CD4-positive, alpha-beta T cell treated with Interleukin-6 at 100 ng/mL for 8 hours (primary cell): ENCODE measurements at regions not wholly inside any gene's neighbourhood (a gene's known extent, or its start where the extent isn't known, plus 50 kb on each side); places are given as distances from the start of the nearest gene placed in this dataset.
"Not testable (repeated sequence)": the region's sequence is repeated elsewhere in the genome, so short reads cannot be mapped to it uniquely, and the experiment has no call there.

Experiments used
- DNase-seq: peaks from one replicate; pipeline ENCODE4 v3.0.0-alpha.2; 2020; ENCODE audit warnings: mixed read lengths, low spot score

DNA sequence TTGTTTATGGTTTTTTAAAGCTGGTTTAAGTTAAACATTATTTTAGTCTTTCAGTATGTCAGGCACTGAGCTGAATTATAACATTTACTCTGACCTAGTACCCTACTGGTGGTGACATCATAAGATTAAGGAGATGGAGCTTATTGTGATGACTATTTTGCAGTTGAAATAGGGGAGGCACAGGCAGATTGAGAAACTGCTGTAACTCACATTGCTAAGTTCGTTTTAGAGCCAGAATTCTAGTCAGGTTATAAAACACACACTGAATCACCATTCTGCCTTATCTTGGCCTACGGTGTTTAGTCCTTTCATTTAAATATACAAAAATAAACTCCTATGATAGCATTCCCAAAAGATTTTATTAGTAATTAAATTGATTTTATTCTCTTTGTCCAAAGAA is 584.1 kb downstream of the TFAP2A start:
- DNase-seq, result no peak

DNA sequence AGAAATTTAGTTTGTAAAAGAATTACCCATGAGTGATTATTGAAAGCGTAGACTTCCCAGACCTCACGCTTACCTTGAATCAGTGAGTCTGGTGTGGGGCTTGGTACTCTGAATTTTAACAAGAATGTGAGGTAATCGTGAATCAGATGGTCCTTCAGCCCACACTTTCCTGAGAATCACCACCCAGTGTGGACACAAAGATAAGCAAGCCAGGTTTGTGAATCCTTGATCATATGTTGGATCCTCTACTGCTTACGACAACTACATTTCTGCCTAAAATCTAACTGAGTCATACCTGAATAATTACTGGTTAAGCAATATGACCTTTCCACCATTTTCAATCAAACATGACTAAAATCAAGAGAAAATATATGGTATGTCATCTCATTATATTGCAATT is 589.3 kb downstream of the TFAP2A start:
- no peak for DNase-seq

DNA sequence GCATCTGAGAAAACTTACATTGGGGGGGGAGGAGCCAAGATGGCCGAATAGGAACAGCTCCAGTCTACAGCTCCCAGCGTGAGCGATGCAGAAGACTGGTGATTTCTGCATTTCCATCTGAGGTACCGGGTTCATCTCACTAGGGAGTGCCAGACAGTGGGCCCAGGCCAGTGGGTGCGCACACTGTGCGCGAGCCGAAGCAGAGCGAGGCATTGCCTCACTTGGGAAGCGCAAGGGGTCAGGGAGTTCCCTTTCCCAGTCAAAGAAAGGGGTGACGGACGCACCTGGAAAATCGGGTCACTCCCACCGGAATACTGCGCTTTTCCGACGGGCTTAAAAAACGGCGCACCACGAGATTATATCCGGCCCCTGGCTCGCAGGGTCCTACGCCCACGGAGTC is 604.1 kb downstream of the TFAP2A start:
- not testable (repeated sequence) for DNase-seq

DNA sequence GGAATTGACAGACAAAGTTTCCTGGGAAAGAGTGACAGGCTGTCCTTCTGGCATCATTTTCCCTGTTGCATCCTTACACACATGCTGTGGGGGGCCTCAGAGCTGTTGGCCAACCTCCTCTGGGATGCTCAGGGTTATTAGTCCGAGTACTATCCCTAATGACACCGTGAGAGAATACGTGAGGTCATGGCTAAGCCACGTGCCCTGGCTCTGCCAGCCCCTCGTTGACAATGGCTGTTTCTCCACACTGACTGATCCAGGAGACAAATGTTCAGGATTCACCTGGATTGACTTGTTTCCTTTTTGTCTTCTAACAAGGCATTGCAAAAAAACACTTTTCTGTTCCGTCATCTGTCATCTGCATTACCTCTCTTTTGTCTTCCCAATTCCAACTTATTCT is 604.6 kb downstream of the TFAP2A start:
- no peak for DNase-seq

DNA sequence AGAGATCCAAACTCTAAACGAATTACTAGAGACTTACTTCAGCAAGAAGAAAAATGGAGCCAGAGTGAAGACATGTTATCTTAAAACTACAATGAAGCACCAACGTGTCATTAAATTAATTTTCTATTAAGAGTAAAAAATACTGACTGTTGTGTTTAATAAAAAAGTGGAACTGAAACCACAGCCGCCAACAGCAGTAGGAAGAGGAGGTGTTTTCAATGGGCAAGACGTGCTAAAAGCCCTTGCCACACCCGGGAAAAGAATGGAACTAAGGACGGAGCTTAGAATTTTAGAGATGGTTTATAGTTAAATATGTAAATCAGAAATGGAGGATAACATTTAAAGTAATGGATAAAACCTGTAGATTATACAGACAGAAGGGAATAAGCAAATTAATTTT is 608.7 kb downstream of the TFAP2A start:
- no peak for DNase-seq

DNA sequence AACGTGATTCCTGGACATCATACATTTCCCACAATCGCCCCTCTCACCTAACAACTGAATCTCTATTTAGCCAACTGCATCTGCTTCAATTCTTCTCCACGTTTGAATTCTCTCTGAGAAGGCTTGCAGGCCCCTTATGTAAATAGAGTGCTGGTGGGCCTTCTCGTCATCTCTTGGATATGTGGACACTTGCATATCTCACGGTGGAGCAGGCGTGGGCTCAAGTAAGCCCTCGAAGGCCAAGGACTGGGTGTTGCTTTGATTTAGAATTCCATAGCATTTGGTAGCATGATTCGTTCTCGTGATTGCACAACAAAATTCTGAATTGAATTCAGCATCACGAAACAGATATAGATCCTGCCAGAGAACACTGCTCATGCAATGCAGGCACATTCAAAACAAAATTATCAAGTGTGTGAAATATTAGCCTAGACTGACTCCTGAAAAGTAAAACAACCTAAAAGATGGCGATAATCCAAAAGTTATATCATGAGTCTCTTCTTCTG is 613.6 kb downstream of the TFAP2A start:
- no peak for DNase-seq

DNA sequence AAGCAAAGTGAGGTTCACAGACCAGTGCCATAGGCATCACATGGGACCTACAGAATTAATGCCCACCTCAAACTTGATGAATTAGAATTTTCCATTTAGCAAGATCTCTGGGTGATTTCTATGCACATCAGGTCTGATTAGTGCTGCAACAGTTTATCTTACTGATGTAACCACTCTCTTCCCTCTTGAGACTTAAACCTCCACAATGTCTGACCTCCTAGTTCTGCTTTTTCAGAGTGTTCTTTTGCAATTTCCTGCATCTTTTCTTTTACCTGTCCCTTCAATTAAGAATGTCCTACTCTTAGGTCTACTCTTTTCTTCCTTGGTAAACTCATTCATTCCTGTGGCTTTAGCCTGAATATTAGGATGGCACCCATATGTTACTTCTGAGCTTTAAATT is 615.3 kb downstream of the TFAP2A start:
- DNase-seq, result no peak

DNA sequence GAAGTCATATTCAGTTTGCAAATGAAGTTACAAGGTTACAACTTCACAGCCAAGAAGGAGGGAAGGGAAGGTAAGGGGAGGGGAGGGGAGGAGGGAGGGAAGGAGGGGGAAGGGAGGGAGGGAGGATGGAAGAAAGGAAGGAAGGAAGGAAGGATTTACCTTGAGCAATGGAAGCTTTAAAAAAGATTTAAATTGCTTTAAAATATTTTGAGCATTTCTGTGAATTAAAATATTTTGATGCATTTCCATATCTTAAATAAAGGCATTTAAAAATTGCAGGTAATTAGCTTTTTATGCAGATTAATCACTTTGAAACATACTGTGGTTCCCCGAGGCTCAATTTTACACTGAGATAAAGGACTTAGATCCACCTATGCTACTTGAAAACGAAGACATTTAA is 618.0 kb downstream of the TFAP2A start:
- no peak for DNase-seq

DNA sequence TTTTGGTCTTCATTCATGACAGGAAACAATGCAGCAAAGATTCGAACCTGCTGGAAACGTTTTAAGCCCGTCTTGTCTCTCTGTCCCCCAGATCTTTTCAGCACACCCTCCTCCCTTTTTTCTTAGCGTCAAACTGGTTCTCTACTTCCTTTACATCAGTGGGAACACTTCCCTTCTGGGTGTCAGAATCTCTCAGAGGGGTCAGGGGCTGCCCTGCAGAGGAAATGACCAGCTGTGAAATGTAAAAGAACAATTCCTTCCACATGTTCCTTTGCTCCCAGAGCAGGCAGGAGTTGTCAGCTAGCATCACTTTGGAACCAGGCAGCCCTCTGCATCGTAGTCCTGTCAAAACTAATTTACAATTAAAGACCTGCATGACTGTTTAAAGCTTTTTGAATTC is 619.0 kb downstream of the TFAP2A start:
- no peak for DNase-seq

DNA sequence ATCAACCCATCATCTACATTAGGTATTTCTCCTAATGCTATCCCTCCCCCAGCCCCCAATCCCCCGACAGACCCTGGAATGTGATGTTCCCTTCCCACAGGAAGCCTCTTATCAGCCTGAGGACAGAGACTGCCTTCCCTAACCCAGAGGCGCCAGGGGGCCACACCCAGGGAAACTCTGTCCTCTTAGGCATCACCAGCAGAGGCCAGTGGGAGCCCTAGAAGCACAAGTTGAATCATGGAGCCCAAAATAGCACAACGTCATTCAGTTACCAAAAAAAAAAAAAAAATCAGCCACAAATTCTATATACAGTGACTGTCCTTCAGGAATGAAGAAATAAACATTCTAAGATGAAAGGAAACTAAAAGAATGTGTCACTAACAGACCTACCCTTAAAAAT is 625.7 kb downstream of the TFAP2A start:
- DNase-seq, result no peak

DNA sequence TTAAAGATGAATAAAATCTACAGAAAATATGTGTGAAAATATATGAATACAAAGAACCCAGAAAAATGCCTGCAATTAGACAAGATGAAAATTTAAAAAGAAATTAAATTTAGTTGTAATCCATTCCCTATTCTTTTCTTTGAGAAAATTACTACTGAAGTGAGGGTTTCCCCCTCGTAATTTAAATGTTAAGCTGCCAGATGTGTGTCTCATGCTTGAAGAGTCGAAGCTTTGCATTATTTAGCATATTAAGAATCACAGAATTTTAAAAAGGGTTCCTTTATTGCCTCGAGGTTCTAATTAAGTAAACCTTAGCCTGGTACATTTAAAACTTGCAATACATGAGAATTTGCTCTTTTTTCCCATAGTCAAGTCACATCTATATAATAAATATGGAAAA is 630.1 kb downstream of the TFAP2A start:
- DNase-seq, result no peak

DNA sequence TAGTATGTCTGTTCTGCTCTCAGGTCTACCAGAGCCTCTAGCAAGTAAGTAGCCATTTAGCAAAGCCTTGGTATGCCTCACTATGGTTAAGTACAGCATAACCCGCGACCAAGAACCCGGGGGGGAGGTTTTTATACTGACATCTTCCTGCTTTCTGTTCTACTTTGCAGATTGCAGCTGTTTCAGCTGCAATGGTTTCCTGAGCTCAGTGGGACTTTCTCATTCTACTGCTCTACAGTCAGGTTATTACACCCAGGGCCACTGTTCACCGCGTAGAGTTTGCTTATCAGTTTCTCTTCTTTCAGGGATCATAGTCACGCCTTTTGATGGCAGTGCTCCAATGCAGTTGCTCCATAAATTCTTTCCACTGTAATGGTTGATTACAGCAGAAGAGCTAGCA is 631.3 kb downstream of the TFAP2A start:
- DNase-seq, result no peak

DNA sequence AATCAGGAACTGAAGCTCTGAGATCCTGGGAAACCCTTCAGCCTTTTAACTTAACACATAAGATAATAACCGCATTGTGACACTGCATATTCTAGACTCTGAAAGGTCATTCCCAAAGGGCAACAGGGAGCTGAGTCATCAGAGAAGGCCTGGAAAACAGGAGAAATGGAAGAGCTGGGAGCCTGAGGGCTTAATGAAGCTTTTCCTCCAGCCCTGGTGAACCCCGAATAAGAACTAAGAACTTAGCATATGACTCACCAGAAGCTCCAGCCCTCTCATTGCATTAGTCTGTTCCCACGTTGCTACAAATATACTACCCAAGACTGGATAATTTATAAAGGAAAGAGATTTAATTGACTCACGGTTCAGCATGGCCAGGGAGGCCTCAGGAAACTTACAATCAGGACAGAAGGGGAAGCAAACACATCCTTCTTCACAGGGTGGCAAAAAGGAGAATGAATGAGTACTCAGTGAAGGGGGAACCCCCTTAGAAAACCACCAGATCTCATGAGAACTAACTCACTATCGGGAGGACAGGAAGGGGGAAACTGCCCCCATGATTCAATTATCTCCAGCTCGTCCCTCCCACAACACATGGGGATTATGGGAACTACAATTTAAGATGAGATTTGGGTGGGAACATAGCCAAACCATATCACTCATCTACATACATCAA is 648.5 kb downstream of the TFAP2A start:
- no peak for DNase-seq

DNA sequence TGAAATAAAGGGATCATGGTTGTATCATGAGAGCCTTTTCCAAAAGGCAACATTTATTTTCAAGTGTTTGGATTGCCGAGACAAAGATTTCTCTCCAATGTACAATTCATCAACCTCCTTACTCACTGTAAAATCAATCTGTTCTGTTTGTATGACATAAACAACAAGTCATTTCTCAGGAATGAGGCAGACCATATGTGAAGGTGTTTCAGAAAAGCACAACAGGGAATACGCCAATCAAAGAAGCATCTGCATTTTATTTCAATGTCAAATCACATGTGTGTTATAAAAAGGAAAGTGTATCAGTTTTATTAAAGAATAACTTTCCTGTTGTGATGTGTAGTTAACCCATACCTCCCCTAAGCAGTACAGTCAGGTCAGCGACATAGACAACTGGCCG is 653.7 kb downstream of the TFAP2A start:
- no peak for DNase-seq

DNA sequence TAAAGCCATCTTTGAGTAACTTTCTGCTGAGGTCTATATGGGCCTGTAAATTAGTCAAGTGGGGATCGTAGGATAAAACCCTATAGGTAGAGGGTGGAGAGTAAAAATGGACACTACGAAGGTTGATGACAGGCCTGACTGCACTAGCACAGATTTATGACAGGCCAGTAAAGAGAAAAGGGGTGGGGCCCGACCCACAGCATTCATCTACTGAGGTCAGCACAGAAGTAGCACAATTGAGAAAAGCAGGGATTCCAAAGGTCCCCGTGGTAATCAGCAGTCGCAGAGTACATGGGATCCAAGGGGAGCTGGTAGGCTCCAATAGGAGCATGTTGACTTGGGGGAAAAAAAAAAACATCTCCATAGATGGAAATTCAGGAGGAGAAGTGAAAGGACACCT is 660.4 kb downstream of the TFAP2A start:
- no peak for DNase-seq

DNA sequence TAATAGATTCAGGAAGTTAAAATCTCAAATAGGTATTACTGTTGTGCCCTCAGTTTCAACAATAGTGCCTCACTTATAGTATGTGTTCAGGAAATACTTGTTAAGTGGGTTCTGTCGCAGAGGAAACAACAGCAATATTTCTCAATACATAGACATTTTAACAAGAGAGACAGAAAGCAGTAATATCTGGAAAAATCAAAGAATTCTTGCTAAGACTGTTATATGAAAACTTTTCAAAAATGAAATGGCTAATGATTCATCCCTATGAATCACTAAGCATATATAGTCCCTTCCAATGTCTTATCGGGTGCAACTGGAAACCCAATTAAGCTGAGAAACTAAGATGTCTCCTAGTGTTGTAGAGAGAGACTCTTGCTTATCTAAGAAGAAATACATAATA is 668.9 kb downstream of the TFAP2A start:
- no peak for DNase-seq

DNA sequence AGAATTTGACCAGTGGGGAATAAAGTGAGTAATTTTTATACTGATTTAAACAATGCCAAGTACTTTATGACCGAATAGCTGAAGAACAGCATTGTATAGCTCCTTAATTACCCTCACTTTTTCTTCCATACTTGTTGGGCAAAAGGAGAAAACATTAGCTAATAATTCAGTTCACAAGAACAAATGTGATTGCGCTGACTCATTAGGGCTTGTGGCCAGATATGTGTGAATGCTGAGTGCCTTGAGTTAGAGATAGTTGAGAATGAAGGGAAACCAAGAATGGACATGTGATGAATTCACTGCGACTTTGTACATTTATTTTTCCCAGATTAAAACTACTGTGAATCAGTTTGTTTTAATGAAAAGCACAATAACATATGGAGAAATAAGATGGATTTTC is 669.4 kb downstream of the TFAP2A start:
- DNase-seq, result no peak

DNA sequence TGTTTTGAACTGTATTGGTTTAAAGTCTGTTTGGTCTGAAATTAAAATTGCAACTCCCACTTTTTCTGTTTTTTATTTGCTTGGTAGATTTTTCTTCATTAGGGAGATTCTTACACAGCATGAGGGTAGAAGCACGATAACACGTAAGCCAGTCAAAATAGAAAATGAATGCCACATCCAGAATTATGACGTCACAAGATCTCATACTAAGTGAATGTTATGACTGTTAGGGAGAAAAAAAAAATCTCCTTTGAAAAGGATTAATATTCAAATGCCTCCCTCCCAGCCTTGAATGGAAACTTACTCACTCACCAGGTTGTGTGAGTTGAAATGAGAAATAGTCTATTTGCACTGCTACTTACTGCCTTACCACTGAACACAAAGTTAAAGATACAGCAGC is 670.8 kb downstream of the TFAP2A start:
- no peak for DNase-seq

DNA sequence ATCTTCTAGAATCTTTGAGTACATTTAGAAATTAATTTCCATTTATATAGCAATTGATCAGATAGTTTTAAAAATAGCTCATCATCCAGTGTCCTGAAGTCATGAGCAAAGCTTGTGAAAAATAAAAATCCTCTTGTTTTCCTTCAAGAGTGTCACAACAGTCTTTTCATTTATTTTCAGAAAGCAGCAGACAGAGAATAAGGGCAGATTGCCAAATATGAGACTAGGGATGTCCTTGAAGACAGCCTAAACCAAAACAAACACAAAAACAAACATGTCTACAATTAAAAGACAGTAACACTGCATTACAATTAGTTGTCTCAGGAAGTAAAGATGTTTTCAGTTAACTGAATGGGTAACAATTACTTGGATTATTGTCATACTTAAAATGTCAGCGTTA is 682.8 kb downstream of the TFAP2A start:
- no peak for DNase-seq

DNA sequence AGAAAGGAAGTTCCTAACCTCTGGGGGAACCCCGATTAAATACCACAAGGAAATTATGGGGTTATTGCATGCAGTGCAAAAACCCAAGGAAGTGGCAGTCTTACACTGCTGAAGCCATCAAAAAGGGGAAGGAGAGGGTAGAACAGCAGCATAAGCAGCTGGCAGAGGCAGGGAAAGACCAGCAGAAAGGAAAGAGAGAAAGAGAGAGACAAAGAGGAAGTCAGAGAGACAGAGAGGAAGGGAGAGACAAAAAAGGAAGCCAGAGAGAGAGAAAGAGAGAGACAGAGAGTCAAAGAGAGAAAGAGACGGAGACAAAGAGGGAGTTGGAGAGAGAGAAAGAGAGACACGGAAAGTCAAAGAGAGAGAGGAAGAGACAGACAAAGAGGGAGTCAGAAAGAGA is 689.1 kb downstream of the TFAP2A start:
- DNase-seq, result not testable (repeated sequence)

DNA sequence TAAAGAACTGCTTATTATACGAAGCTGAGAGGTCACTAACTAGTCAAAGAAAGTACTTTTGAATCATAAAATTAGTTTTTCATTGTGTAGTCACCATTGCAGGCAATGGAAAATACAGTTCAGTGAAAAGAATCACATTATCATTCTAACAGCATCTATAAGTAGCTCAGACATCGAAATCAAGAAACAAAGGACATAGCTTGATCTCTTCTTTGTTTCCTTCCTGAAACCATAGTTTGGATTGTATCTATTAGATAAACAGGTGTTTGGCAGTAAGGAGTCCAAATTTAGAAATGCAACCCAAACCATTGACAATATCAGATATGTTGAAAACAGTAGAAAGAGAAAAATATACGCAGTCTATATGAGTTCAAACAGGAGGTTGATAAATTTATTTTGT is 697.3 kb downstream of the TFAP2A start:
- DNase-seq, result no peak

DNA sequence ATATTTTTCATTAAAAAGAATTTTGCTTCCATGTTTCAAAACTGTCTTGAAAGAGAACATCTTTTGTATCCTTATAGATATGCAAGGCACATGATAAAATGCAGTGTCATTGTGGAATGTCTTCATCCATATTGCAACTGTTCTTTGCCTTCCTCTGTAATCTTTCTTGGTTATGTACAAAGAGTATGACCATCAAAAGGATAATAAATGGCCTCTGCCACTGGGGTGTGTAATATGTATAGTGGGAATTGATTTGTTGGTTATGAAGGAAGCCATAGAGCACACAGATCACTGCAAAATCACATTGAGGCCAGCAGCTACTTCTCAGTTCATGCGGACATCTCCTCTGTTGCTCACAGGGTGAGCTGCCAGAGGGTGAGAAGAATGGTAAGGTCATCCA is 703.5 kb downstream of the TFAP2A start:
- no peak for DNase-seq

DNA sequence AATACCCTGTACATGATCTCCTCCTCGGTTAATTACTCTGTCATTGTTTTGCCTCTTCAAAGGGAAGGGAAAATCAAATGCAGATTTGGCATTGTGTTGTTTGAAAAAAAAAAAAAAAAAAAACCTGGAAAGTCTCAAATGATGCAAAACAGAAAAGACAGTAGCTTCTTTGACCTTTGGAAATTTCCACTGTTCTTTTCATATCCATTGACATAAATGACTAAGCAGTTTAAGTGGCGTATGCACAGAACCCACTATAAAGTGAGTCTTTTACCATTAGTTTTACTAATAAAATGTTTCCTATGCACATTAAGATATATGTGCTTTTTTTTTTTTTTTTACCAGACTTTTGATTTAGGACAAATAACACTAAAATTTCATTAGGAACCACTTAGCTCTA is 704.3 kb downstream of the TFAP2A start:
- no peak for DNase-seq

DNA sequence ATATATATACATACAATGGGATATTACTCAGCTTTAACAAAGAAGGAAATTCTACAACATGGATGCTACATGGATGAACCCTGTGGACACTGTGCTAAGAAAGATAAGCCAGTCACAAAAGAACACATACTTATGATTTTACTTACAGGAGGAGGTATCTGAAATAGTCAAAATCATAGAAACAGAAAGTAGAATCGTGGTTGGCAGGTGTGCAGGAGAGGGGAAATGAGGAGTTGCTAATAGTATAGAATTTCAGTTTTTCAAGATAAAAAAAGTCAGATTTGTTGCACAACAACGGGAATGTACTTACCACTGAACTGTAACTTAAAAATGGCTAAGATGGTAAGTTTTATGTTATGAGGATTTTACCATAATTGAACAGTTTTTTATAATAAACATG is 706.3 kb downstream of the TFAP2A start:
- DNase-seq, result no peak

DNA sequence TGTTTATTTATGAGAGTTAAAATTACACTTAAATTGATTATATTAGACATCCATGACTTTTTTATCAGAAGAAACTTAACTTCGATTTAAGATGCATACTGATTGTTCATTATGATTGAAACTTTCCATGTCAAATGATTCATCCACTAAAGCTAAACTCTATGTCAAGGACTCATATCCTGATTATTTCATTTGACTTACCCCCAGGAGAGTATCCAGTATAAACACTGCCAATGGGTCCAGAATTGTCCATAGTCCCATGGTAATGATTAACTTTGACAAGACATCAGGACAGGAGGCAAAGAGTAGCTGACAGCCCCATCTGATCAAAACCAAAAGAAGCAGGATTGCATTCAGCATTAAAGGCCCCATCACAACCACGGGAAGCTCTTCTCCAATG is 709.9 kb downstream of the TFAP2A start:
- DNase-seq, result no peak
